GM19099 (cell line): ENCODE measurements at regions not wholly inside any gene's neighbourhood (a gene's known extent, or its start where the extent isn't known, plus 50 kb on each side); places are given as distances from the start of the nearest gene placed in this dataset.

Experiments
- POLR2A ChIP-seq: IDR thresholded peaks from 3 replicates; pipeline ENCODE4 v1.6.1; 2011; ENCODE audit warnings: low read depth; ENCODE audit not compliant: insufficient read length; ENCODE audit errors: extremely low read depth

DNA sequence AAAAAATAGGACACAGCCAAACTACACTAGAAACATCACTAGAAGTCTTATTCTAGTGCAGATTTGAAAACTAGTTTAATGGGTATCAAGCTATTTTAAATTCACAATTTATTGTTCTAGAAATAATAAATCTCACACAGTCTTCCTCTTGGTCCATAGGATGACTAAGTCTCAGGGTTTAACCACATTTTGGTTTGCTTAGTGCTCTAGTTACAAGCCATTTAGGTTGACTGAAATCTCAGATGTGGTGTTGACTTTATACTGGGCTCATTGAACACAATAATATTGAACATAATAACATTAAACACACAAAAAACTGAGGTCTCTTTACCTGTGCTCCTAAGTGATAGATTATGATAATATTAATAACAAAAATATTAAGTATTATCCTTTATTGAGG is 760.3 kb upstream of the CCDC179 start:
- no peak for TF ChIP-seq POLR2A

DNA sequence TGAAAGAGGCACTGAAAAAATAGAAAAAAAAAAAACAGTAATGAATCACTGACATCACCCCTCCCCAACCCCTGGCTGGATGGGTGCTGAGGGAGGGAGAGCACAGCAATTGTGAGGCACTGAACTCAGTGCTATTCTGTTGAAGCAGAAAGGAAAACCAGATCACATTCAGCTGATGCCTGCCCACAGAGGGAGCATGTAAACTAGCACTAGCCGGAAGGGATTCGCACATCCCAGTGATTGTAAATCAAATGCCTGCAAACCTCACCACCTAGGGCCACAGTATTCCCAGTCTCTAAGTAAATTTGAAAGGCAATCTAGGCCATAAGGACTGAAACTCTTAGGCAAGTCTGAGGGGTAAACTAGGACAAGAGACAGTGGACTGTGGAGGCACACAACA is 772.0 kb upstream of the CCDC179 start:
- TF ChIP-seq POLR2A = no peak

GRCh38 chr11:23644443-23644842 is 784.2 kb upstream of the CCDC179 start:
- TF ChIP-seq POLR2A = no peak

GRCh38 chr11:23653071-23653675 is 792.9 kb upstream of the CCDC179 start:
- TF ChIP-seq POLR2A = no peak

DNA sequence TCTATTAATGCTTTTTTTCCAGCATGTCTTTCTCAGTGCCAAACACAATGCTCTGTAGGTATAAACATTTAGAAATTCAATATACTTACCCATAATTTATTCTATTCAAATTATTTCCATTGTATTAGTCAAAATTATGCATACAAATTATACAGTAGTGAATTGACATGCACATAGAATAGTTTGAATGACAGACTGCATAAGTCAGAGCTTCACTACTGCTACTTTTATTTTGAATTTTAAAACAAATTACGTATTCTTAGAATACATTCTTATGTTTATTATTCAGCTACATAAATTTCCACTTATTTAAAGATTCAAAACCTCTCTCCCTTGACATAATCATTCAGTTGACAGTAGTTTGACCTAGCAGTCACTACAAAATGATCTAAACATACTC is 808.0 kb upstream of the CCDC179 start:
- TF ChIP-seq POLR2A = no peak

GRCh38 chr11:23673366-23673765 is 813.1 kb upstream of the CCDC179 start:
- no peak for TF ChIP-seq POLR2A

GRCh38 chr11:23674866-23675265 is 814.6 kb upstream of the CCDC179 start:
- TF ChIP-seq POLR2A = no peak

DNA sequence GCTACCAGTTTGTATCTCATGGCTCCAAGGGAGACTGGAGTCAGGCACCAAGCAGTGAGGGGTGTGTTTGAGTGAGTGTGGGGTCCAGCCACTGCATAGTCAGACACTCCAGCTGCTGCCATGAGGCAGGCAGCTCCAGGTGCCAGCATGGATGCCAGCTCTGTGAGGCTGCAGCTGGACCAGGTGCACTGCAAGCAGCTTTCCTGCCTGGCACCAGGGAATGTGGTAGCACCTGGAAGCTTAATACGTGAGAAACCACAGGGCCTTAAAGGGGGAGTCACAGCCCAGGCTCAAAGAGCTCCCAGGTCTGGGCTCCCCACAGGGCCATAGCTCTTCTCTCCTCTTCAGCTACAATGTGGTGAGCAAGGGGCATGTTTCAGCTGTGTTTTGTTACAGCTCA is 817.8 kb upstream of the LUZP2 start:
- no peak for TF ChIP-seq POLR2A

DNA sequence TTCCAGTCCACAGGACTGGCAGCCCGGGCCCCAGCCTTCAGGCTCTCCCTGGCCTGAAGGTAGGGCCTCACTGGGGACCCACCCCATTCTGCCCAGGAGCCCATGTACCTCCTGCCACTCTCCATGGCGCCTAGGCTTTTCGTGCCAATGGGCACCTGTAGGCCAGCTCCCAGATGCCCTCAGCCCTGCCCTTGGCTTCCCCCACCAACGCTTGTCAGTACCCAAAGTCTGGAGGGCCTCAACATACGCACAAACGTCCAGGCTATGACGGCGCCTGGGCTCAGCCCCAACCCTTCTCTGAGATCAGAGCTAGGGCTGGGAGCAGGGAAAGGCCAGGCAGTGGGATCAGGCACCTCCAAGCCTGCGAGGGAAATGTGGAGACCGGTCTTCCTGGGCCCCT is 816.9 kb upstream of the LUZP2 start:
- no peak for TF ChIP-seq POLR2A

DNA sequence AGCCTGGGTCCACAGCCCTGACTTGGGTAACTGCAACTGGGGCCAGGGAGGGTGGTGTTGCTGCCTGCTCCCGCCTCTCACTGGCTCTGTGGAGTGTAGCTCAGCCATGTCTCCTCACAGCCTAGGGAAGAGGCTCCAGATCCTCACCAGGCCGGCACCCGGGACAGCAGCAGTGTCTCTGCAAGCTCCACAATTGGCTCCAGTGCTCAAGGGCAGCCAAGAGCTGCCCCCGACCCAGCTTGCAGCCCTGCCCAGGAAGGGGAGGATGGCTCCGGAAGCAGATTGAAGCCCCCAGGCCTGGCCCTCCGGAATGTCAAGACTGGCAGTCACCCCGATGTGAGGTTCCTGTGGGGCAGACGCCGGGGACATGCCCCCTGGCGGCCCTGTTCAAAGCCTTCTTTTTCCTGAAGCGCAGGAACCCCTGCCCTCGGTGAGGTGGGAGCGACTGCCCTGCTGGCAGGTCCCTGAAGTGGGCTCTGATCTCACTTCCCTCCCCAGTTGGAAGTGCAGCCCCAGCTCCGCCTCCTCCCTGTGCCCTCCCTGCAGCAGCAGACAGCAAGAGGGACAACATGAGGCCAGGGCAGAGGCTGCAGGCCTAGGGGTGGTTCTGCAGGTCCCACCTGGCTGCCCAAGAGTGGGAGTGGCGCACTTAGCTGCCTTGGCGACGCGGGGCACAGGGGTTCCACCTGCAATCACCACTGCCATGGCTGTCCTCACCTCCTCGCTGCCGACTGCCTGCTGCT is 816.2 kb upstream of the LUZP2 start:
- no peak for TF ChIP-seq POLR2A

DNA sequence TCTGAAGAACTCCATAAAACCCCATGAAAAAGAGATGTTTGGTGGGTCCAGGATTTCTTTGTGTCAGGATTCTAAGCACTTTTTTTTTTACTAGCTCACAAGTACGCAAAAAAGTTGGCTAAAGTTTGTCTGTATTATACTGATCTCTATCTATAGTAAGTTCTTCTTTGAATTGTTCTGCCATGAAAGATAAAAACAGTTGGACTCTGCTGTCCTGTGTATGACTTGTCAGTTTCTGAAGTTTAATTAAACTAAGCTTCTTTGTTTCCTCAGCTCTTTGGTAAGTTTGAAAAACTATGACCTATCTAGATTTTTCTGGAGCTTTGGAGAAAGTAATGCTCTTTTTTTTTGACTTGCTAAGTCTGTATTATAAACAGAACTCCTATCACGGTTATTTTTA is 812.2 kb upstream of the LUZP2 start:
- no peak for TF ChIP-seq POLR2A

DNA sequence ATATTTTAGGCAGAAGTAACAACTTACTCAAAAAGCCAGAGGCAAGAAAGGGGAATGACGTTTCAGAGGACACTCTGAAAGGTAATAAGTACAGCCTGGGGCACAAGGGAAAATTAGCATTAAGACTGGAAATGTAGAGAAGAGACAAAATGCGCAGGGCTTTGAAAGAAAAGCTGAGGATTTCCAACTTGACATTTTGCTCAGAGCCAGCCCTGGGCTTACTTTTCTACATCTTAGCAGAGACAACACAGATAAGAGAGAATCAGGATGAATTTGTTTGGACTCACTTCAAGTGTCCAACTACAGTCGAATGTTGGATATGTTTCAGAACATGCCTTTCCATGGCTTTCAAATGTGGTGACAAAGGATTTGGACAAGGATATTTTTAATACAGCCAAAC is 808.9 kb upstream of the LUZP2 start:
- TF ChIP-seq POLR2A = no peak

DNA sequence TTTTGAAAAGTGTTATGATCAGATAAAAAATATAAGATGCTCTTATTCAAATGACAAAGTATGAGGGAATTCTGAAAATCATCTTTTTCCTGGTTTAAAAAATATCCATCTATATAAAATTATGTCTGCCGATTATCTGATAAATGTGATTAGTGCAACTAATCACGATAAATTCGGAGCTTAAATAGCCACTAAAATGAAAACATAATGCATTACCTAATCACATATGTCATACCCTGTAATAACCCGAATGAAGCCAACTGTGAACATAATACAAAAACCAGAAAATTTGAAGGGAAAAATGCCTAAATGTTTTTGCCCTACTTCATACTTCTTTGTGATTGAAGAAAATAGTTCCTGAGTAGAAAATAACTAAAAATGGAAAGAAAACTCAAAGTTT is 808.4 kb upstream of the LUZP2 start:
- no peak for TF ChIP-seq POLR2A

GRCh38 chr11:23688835-23689234 is 808.0 kb upstream of the LUZP2 start:
- no peak for TF ChIP-seq POLR2A

GRCh38 chr11:23696688-23697415 is 800.0 kb upstream of the LUZP2 start:
- TF ChIP-seq POLR2A = no peak

DNA sequence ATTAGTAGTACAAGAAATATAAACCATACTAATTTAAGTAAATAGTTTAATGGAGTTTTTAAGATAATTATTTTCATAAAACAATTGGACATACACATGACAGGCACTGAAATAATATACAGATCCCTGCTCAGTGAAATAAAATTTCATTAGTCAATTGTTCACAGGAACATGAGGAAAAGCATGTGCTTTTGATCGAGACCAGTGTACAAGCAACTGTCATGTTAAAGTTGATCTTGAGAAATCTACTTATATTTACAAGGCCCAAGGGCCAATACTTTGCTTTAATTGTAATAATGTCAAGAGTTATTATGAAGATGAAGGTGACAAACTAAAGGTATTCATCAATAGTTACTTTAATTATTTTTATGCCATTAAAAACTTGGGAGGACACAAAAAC is 792.7 kb upstream of the LUZP2 start:
- no peak for TF ChIP-seq POLR2A
